ENCODE measurements at regions not wholly inside any gene's neighbourhood (a gene's known extent, or its start where the extent isn't known, plus 50 kb on each side); places are given as distances from the start of the nearest gene placed in this dataset.

DNA sequence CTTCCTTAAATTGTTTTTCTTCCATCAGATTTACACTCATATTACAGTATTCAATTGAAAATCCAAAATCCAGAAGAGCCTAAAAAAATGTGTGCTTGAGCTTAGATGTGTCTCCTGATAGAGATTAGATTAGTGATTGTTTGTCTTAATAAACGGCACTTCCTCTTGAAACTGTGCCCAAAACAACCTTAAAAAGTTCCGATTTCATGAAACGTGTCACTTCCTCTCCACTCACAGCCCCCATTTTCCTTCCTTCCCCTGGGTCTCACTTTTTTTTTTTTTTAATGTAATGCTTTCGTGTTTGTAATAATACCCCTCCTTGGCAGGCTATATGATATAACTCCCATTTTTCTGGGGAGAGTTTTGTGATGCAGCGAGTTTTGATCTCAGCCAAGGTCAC, 114.8 kb upstream of the ADO start:
- Histone ChIP-seq H3K79me2 (ENCODE audit: low read length) (no peaks in the 10 kb centered on the region), H3K4me3 (ENCODE audit: low read length) (no peak overlapping the region), H3K9me3 (ENCODE audit: low read length) (peaks cover 21% of the 10 kb centered on the region), H3K9ac (ENCODE audit: low read length) (no peak overlapping the region), H3K4me2 (ENCODE audit: low read length) (no peak overlapping the region), H3K27me3 (ENCODE audit: low read length) (no peaks in the 10 kb centered on the region), H3K36me3 (ENCODE audit: low read depth, low read length) (peaks cover 9% of the 10 kb centered on the region; the same call in 1 of the 2 replicates), H3K27ac (ENCODE audit: low read length) (no peak overlapping the region), H2AFZ (ENCODE audit: low read length) (no peak overlapping the region), H3K4me1 (ENCODE audit: insufficient read depth, low read length) (peaks cover 4% of the 10 kb centered on the region), H3F3A (ENCODE audit: low read length, unreplicated experiment) (no peaks in the 10 kb centered on the region), H4K20me1 (ENCODE audit: low read length) (no peaks in the 10 kb centered on the region), H3K9me2 (replicated peaks; ENCODE audit: low read length) (no peaks in the 10 kb centered on the region)
- TF ChIP-seq EZH2phosphoT487 (IDR thresholded peaks at IDR 0.05; ENCODE audit: borderline replicate concordance, low read length) (no peak), EZH2 (IDR thresholded peaks at IDR 0.05; ENCODE audit: low read length, unreplicated experiment) (no peak)
- TF ChIP-seq, protein P1, sequence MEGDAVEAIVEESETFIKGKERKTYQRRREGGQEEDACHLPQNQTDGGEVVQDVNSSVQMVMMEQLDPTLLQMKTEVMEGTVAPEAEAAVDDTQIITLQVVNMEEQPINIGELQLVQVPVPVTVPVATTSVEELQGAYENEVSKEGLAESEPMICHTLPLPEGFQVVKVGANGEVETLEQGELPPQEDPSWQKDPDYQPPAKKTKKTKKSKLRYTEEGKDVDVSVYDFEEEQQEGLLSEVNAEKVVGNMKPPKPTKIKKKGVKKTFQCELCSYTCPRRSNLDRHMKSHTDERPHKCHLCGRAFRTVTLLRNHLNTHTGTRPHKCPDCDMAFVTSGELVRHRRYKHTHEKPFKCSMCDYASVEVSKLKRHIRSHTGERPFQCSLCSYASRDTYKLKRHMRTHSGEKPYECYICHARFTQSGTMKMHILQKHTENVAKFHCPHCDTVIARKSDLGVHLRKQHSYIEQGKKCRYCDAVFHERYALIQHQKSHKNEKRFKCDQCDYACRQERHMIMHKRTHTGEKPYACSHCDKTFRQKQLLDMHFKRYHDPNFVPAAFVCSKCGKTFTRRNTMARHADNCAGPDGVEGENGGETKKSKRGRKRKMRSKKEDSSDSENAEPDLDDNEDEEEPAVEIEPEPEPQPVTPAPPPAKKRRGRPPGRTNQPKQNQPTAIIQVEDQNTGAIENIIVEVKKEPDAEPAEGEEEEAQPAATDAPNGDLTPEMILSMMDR (conservative IDR thresholded peaks at IDR 0.05; ENCODE audit: low read depth, low read length) = no peak
- intact Hi-C loops (cut with micrococcal nuclease) = no loop called here
- BruUV-seq (replicated peaks) = no TSS peak
- POLR2A ChIA-PET (ENCODE audit: unreplicated experiment) = no interaction called here
- no peak for DNase-seq
- no peak for ATAC-seq
- CTCF ChIA-PET = no interaction called here

DNA sequence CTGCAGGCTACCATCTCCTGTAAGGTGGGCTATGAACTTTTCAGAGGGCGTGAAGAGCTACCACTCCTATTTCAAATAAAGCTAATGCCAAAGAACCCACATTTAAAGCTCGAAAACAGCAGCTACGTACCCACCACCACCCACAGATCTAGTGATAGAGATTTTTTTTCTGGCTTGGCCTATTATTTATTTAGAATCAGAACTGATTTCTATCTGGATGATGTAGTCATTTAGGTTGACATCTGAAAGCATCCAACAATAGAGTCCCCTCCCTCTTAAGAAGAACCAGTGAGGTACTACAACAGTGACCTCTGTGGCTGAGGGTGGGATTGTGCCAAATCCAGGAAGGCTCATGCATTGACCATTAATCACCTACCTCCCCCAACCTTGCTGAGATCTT, 113.8 kb upstream of the ADO start:
- H3K9me2 ChIP-seq (replicated peaks; ENCODE audit: low read length) = no peaks in the 10 kb centered on the region
- peaks cover 9% of the 10 kb centered on the region; the same call in 1 of the 2 replicates for H3K36me3 ChIP-seq (ENCODE audit: low read depth, low read length)
- TF ChIP-seq EZH2phosphoT487 (IDR thresholded peaks at IDR 0.05; ENCODE audit: borderline replicate concordance, low read length) = no peak
- TF ChIP-seq, protein P1 (conservative IDR thresholded peaks at IDR 0.05; ENCODE audit: low read depth, low read length) = peak; percentile 57
- no peak for ATAC-seq
- H4K20me1 ChIP-seq (ENCODE audit: low read length) = no peaks in the 10 kb centered on the region
- H3K27me3 ChIP-seq (ENCODE audit: low read length) = no peaks in the 10 kb centered on the region
- H3K79me2 ChIP-seq (ENCODE audit: low read length) = no peaks in the 10 kb centered on the region
- H3K4me1 ChIP-seq (ENCODE audit: insufficient read depth, low read length) = peaks cover 4% of the 10 kb centered on the region
- H3K4me2 ChIP-seq (ENCODE audit: low read length) = no peak overlapping the region
- H2AFZ ChIP-seq (ENCODE audit: low read length) = no peak overlapping the region
- H3K9ac ChIP-seq (ENCODE audit: low read length) = no peak overlapping the region
- BruUV-seq (replicated peaks) = no TSS peak
- POLR2A ChIA-PET (ENCODE audit: unreplicated experiment) = no interaction called here
- H3F3A ChIP-seq (ENCODE audit: low read length, unreplicated experiment) = no peaks in the 10 kb centered on the region
- intact Hi-C loops (cut with micrococcal nuclease) = no loop called here
- DNase-seq = peak; percentile 70
- peaks cover 17% of the 10 kb centered on the region for H3K9me3 ChIP-seq (ENCODE audit: low read length)
- CTCF ChIA-PET = no interaction called here
- H3K27ac ChIP-seq (ENCODE audit: low read length) = no peak overlapping the region
- no peak overlapping the region for H3K4me3 ChIP-seq (ENCODE audit: low read length)

- DNase-seq = no peak
- ChIA-PET CTCF (interaction anchor here (0.5 kb wide), 1 partner anchor 126 kb away, joined by 5 read pairs; no protein-coding TSS in a partner anchor), POLR2A (ENCODE audit: unreplicated experiment) (no interaction called here)
- Histone ChIP-seq H3K27ac (ENCODE audit: low read length) (no peak overlapping the region), H3F3A (ENCODE audit: low read length, unreplicated experiment) (no peaks in the 10 kb centered on the region), H3K9me3 (ENCODE audit: low read length) (peaks cover 11% of the 10 kb centered on the region), H4K20me1 (ENCODE audit: low read length) (no peaks in the 10 kb centered on the region), H3K4me2 (ENCODE audit: low read length) (no peak overlapping the region), H3K79me2 (ENCODE audit: low read length) (no peaks in the 10 kb centered on the region), H3K9me2 (replicated peaks; ENCODE audit: low read length) (no peaks in the 10 kb centered on the region), H2AFZ (ENCODE audit: low read length) (no peak overlapping the region), H3K36me3 (ENCODE audit: low read depth, low read length) (peaks cover 6% of the 10 kb centered on the region; the same call in 1 of the 2 replicates), H3K4me1 (ENCODE audit: insufficient read depth, low read length) (peaks cover 4% of the 10 kb centered on the region), H3K4me3 (ENCODE audit: low read length) (no peak overlapping the region), H3K9ac (ENCODE audit: low read length) (no peak overlapping the region), H3K27me3 (ENCODE audit: low read length) (no peaks in the 10 kb centered on the region)
- BruUV-seq (replicated peaks) = no TSS peak
- intact Hi-C loops (cut with micrococcal nuclease) = no loop called here
- no peak for ATAC-seq
- no peak for TF ChIP-seq EZH2 (IDR thresholded peaks at IDR 0.05; ENCODE audit: low read length, unreplicated experiment)
- no peak for TF ChIP-seq EZH2phosphoT487 (IDR thresholded peaks at IDR 0.05; ENCODE audit: borderline replicate concordance, low read length)
- TF ChIP-seq, protein P1 (conservative IDR thresholded peaks at IDR 0.05; ENCODE audit: low read depth, low read length) = no peak
Measured at GRCh38 chr10:62691336-62691735, 113.2 kb upstream of the ADO start.
